ENCODE measurements at regions not wholly inside any gene's neighbourhood (a gene's known extent, or its start where the extent isn't known, plus 50 kb on each side); places are given as distances from the start of the nearest gene placed in this dataset.
"Not testable (repeated sequence)": the region's sequence is repeated elsewhere in the genome, so short reads cannot be mapped to it uniquely, and the experiment has no call there.

DNA sequence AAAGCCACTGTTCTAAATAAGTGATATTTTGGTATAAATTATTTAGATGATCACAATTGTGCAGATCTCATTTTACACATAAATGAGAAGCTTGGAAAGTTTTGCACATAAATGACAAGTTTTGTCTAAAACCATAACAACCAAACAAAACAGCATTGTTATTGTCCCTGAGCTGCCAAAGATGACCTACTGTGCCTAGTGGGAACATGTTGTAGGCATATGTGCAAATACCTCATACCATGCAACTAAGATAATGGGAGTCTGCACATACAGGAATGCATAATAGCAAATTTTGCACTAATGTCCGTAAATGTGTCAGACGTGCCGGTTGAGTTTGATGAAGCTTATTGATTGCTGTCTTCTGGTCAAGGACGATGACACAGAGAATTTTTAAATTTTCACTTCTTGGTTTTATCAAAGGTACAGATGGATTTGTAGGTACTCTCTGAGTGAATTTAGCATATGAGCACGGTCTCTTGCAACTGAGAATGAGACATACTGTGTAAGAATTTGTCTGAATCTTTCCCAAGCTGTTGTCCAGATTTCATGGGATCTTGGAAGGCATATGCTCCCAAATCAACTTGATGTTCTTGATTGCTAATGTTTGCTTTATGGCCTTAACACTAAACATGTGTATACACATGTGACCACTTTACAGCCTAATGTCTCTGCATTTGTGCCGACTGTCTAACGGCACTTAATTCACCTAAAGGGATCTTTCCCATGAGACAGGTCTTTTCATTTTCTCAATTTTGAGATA, 1133.5 kb downstream of the FAT4 start:
- DNase-seq, result no peak

GRCh38 chr4:126451237-126451873, 1136.6 kb downstream of the FAT4 start:
- no peak for DNase-seq

- no peak for DNase-seq
Observed at GRCh38 chr4:126455865-126456264, 1141.1 kb downstream of the FAT4 start.

DNA sequence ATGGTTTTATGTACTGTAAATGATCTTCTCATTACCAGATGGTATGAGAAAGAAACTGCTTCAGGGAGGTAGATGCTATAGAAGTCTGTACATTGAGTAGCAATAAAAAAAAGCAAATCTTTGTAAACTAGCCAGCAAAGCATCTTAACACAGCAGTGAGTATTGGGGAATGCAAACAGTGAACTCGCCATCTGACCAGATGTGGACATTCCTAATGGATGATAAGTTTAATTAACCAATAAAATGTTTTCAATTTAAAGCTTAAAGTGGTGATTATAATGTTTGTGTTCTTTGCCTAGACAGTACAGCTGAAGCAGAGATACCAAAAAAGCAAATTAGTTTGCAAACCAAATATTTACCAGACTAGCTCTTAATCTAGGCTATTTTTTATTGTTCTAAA, 1144.2 kb downstream of the FAT4 start:
- DNase-seq, result no peak

DNA sequence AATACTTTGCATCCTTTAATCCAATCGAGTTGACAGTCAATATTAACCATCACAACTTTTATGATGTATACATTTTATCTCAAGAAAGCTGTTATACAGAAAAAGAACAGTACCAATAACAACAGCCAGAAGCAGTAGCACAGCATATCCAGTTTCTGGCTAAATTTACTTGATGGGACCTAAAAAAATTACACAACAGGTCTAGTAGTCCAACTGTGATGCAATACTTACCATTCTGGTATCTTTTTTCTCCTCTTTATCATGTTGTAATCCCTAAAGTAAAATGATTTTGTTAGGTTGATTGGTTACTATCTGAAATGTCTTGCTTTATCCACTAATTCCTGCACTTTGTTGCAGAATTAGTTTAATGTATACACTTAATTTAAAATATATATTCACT, 1150.6 kb downstream of the FAT4 start:
- DNase-seq, result no peak

GRCh38 chr4:126466848-126467247, 1152.1 kb downstream of the FAT4 start:
- no peak for DNase-seq

- DNase-seq, result no peak
Observed at GRCh38 chr4:126468144-126468543, 1153.4 kb downstream of the FAT4 start.

DNA sequence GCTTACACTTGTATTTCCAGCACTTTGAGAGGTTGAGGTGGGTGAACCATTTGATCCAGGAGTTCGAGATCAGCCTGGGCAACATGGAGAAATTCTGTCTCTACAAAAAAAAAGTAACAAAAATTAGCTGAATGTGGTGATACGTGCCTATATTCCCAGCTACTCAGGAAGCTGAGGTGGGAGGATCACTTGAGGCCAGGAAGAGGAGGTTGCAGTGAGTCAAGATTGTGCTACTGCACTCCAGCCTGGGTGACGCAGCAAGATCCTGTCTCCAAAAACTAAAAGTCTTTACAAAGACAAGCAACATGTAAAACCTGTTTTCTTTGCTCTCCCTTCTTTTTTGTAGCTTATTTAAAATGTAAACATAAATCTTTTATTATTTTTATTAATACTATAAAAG, 1156.1 kb downstream of the FAT4 start:
- DNase-seq, result no peak

DNA sequence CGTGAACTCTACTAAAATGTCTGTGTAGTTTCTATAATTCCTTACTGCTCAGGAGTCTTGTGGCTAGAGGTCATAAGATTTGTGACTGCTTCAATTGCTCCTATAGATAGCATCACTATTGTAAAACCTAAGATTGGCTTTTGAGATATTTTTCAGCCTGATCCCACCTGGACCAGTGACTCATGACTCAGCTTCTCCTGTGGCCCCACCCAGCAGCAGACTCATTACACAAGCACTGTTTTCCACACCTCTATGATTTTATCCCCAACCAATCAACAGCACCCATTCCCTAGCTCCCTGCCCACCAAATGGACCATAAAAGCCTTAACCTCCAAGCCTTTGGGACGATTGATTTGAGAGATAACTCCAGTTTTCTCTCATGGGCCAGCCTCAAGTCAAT, 1157.0 kb upstream of the INTU start:
- DNase-seq, result no peak

- DNase-seq, result no peak
Observed at GRCh38 chr4:126479709-126480108, 1153.0 kb upstream of the INTU start.

DNA sequence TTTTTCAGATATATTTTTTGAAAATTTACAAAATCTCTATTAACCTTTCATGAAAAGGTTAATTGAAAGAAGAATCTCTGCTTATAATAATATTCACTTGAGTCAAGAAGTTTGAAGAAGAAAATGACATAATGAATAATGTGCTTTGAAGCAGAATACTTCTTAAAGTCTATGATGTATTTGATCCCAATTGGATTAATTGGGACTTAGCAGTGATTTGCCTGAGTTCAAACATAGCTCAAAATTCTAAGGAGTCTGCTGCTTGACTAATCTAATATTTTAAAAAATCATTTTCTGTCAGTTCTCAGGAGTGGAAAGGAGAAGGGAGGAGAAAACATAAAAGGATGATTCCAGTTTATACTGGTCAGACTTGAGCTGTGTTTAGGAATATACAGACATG, 1150.4 kb upstream of the INTU start:
- DNase-seq, result no peak

DNA sequence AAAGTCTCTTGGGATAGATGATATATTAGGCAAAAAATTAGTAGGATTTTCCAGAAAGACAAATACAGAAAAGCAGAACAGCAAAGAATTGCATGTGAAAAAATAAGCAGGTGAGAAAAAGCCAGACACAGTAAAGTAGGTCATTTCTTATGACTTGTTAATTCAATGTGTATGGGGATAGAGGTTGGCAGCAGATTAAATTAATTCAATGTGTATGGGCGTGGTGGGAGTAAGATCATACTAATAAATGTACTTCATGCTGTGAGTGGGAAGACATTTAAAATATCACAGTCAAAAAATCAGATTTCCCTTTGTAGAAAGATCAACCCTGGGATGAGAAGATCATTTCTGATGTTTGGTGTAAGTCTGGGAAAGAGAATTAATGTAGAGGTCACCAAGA, 1146.4 kb upstream of the INTU start:
- no peak for DNase-seq

DNA sequence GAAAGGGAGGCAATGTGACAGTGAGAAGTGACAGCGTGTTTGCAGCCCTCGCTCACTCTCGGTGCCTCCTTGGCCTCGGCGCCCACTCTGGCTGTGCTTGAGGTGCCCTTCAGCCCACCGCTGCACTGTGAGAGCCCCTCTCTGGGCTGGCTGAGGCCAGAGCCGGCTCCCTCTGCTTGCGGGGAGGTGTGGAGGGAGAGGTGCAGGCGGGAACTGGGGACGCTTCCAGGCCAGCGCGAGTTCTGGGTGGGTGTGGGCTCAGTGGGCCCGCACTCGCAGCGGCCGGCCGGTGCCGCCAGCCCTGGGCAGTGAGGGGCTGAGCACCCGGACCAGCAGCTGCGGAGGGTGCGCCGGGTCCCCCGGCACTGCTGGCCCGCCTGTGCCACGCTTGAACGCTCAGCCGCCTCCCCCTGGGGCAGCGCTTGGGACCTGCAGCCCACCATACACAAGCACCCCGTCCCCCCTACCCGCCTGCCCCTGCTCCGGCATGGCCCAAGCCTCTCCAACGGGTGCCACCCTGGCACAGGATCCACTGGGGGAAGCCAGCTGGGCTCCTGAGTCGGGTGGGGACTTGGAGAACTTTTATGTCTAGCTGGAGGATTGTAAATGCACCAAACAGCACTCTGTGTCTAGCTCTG, 1142.8 kb upstream of the INTU start:
- DNase-seq, result no peak

- no peak for DNase-seq
Observed at GRCh38 chr4:126495163-126495752, 1137.5 kb upstream of the INTU start.

DNA sequence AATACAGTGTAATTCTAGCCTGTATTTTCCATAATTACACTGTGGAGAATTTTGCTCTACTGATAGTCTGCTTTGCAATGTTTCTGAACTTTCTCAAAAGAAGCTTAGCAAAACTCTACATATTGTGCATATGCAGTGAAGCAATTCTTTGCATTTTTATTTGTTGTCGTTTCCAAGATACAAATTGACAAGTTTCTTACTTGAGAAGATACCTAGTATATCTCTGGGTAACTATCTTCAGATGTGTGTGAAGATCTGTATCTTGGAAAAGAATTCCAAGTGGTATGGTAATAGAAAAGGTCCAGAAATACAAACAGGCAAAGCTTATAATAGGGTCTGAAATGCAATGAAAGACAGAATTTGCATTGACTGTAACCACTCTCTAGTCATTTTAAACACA, 1119.8 kb upstream of the INTU start:
- DNase-seq, result no peak

GRCh38 chr4:126513596-126513995, 1119.2 kb upstream of the INTU start:
- no peak for DNase-seq

GRCh38 chr4:126520731-126521130, 1112.0 kb upstream of the INTU start:
- DNase-seq, result no peak

DNA sequence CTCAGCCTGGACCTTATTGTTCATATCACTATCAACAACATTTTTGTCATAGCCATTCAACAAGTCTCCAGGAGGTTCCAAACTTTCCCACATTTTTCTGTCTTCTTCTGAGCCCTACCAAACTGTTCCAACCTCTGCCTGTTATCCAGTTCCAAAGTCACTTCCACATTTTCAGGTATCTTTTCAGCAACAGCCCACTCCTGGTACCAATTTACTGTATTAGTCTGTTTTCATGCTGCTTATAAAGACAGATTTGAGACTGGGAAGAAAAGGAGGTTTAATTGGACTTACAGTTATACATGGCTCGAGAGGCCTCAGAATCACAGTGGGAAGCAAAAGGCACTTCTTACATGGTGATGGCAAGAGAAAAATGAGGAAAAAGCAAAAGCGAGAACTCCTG, 1107.4 kb upstream of the INTU start:
- not testable (repeated sequence) for DNase-seq

DNA sequence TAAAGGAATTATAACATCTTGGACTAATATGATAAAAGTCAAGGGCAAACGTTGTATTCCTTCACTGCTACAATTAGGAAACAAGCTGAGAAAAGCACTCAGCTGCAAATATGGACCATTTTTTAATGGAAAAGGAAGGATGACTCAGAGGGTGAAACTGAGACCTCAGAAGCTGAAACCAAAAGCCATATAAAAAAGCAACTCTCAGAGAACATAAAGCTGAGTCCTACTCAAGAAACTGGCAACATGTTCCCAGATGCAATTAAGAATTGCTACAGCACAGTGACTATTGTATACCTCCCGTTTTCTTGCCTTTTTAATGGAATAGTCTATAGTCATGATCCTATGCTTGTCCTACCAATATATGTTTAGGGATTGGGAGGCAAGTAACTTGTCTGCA, 1106.4 kb upstream of the INTU start:
- DNase-seq, result no peak

DNA sequence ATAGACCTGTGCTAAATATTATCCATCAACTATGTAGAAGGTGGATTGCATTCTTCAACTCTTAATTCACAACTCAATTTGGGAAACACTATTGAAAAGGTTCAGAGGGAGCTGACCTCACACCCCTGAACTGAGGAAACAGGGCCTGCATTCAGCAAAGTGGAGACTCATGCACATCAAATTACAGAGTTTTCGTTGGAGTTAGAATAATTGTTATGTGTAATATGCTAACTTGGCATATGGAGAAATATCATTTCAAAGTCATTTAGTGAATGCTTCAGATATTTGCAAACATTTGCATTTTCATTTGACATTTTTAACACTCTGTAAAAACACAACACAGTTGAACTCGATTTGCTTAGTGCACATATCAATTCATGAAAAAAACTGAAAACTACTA, 1102.8 kb upstream of the INTU start:
- no peak for DNase-seq

DNA sequence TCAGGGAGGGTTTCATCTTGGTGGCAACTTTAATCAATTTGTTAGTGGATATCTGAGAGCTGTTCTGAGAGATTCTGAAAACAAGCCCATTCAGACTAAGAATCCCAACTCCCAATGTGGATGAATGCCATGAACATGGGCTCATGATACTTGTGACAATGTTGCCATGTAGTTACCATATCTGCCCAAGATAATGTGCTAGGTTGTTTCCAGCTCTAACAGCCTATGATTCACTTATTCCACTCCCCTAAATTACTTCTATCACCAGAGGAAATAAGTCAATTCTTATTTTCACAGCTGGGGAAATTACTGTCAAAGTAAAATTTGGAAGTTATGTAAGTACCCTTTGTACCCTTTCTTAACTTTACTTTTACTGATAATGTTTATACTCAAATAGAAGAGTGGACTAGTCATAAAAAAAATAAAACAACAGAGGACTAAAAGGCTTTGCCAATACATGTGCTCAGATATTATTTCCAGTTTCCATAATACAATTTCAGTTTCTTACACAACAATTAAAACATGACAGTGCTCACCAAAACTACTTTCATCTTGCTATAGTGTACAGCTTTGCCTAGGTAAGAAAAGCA, 1101.7 kb upstream of the INTU start:
- no peak for DNase-seq

- no peak for DNase-seq
Observed at GRCh38 chr4:126532527-126532926, 1100.2 kb upstream of the INTU start.

DNA sequence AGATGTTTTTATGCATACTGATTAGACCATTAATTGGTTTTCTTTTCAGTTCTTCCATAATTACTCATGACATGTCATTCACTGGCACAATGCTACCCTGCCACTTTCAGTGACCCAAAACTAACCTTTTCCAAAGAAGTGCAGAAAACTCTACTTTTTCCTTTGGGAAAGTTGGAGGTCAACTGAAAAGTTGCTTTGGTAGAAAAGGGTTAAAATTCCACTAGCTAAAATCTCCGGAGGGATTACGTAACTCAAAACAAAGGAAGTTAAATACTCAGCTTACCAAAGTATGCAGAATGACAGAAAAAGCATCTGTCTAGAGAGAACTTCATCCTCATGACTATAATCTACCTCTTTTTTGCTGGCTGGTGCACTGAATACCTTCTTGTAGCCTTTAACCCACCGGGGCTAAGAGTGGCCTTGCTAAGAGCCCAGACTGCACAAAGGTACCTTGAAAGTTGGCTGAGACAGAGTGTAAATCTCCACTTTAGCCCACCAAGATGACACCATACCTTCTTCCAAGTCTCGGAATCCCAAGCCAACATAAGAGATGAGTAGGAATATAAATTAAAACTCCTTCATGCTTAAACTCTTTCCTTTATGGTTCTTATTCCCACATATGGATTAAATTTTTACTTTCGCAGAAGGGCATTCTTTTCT, 1099.5 kb upstream of the INTU start:
- no peak for DNase-seq

Measured in C1 segment of cervical spinal cord (tissue), 14 donors.